HG02610 (cell line): ENCODE measurements at regions not wholly inside any gene's neighbourhood (a gene's known extent, or its start where the extent isn't known, plus 50 kb on each side); places are given as distances from the start of the nearest gene placed in this dataset.

Experiments
- ATAC-seq: cut with Tn5 transposase; IDR thresholded peaks from one replicate; pipeline ENCODE4 v1.9.1; 2021; ENCODE audit warnings: mild to moderate bottlenecking, moderate library complexity; ENCODE audit not compliant: unreplicated experiment

DNA sequence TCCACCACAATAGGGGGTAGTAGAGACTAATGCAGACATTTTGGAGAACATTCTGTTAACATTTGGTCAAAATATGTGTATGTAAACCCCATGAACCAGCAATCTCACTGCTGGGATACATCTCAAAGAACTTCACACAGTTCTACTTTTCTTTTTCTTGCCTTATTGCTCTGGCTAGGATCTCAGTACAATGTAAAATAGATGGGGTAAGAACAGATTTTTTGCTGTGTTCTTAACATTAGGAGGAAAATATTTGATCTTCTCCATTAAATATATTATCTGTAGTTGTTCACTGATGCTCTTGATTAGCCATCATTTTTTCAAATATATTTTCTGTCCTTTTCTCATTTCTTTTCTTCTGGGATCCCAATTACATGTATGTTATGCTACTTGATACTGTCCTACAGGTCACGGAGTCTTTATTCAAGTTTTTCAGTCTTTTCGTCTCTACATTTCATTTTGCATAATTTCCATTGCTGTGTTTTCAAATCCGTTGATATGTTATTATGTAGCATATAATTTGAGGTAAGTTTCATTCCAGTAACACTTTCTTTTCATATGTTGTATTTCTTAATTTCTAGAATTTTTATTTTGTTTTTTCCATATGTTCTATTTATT is 352.2 kb downstream of the ZNF521 start:
- ATAC-seq: no peak

DNA sequence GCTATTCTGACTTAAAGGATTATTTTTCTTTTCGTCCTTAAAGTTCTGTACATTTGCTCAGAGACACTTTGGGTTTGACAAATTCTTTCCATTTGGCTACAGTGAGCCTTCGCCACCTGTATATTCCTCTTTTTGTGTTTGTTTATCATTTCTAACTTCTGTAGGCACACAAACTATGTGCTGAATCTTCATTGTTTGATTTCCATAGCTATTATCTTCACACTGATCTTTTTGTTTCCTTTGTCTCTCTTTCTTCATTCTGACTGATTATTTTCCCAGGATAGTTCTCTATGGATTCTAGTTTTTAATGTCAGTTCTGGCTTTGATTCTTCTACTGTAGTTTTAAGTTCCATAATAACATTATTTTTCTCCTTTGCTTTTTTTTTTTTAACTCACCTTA is 350.2 kb downstream of the ZNF521 start:
- no peak for ATAC-seq

DNA sequence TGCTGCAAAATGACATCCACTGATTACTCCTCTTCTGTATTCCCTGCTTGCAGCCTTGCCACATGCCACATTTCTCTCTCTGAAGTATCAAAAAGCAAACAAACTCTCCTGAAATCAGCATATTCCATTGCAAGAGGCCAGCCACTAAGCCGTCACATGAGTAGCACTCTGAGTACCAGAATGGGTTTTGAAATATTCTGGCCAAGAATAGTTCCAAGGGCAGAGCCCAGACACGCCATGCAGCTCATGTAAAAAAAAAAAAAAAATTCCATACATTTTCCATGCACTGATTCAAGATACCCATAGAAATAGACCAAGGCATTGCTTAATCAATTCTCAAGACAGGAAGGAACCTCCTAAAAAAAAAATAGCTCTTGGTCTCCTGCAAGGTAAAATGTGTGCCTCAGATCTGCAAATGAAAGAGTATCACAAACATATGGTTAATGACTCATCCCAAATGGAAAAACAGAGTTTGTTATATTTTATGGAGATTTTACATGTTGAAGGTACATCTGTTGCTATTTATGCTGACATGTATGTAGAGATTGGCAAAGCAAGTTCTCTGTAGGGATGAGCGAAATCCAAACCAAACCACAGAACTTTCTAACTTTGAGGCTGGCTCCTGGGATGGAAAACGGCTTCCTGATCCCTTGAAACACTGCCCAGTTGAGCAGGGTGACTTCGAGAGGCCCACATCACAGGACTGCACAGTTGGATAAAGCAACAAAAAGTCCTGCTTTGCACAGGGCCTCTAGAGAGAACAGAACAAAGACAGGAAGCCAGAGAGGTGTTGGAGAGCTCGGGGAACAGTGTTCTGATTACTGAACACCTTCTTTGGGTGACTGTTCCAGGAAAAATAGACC is 346.2 kb downstream of the ZNF521 start:
- no peak for ATAC-seq

DNA sequence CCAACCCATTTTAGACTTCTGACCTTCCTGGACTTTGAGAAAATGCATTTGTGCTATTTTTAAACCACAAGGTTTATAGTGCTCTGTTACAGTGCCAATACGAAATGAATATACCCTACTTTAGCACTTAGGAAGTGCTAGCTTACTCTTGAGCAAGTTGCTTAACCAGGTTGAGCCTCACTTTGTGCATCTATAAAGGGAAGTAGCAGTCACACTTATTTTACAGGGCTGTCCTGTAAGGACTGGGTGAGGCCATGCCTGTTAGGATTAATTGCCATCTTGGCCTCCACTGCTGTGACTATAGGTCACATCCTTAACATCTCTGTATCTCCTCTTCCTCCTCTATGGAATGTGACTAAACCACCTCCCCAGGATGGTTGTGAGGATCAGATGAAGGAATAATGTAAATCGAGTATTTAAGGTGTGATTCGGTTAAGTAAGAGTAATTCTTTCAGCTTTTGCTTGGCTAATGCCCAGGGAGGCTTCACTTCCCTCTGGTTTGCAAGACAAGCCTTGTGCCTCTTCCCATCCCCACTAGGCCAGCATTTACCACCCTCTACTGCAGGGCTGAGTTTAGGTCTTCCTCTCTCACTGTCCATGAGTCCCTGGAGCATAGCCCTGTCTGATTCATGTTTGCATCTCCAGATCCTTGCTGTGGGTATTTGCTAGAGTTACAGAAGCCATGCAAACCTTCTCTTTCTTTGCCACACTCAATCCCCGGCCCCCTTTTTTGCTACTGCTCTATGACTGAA is 341.2 kb downstream of the ZNF521 start:
- ATAC-seq: no peak
